C4-2B (cell line): ENCODE measurements at regions not wholly inside any gene's neighbourhood (a gene's known extent, or its start where the extent isn't known, plus 50 kb on each side); places are given as distances from the start of the nearest gene placed in this dataset.

Experiments
- H3K27ac ChIP-seq: fragments of 450-650 bp; 2 replicates; pipeline ENCODE4 v1.5.1; 2017
- CTCF ChIP-seq: fragments of 450-650 bp; conservative IDR thresholded peaks from 2 replicates; pipeline ENCODE4 v1.5.1; 2017; ENCODE audit warnings: mild to moderate bottlenecking
- ZFX ChIP-seq: fragments of 450-650 bp; IDR thresholded peaks from 2 replicates; pipeline ENCODE4 v1.6.1; 2017

GRCh38 chr10:10350050-10350449 is 667.6 kb upstream of the CELF2 start:
- no peak overlapping the region for H3K27ac ChIP-seq
- TF ChIP-seq CTCF (no peak), ZFX (no peak)

- H3K27ac ChIP-seq = no peak overlapping the region
- TF ChIP-seq ZFX (no peak), CTCF (no peak)
Observed at GRCh38 chr10:10351451-10351850, 666.2 kb upstream of the CELF2 start.

GRCh38 chr10:10353326-10353868 is 664.3 kb upstream of the CELF2 start:
- no peak overlapping the region for H3K27ac ChIP-seq
- TF ChIP-seq CTCF (no peak), ZFX (no peak)

GRCh38 chr10:10359263-10359662 is 658.4 kb upstream of the CELF2 start:
- no peak overlapping the region for H3K27ac ChIP-seq
- TF ChIP-seq CTCF (no peak), ZFX (no peak)

GRCh38 chr10:10361301-10361885 is 656.3 kb upstream of the CELF2 start:
- TF ChIP-seq ZFX (no peak), CTCF (no peak)
- no peak overlapping the region for H3K27ac ChIP-seq

- TF ChIP-seq CTCF (no peak), ZFX (no peak)
Observed at GRCh38 chr10:10362800-10363199, 654.9 kb upstream of the CELF2 start.

GRCh38 chr10:10363217-10363616 is 654.5 kb upstream of the CELF2 start:
- TF ChIP-seq CTCF (no peak), ZFX (no peak)
- no peak overlapping the region for H3K27ac ChIP-seq

More at GRCh38 chr10:10362800-10363199, 654.9 kb upstream of the CELF2 start:
- no peak overlapping the region for H3K27ac ChIP-seq
